ENCODE measurements at regions not wholly inside any gene's neighbourhood (a gene's known extent, or its start where the extent isn't known, plus 50 kb on each side); places are given as distances from the start of the nearest gene placed in this dataset.

DNA sequence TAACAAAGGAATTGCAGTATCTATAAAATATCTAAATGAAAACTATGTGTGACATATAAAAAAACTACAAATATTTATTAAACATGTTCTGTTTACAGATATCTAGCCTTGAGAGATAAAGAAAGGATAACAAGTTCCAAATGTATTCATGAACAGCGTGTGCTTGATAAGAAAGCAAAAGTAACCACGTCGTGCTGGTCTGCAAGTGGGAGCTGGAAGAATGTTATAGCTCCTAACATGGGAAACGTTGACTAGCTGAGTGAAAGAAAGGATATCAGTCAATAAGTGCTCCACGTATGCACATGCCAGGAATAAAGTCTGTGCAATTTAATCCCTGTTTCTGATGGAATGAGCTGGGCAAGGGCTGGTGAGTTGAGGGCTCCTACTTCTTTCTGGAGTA lies 71.2 kb upstream of the CDYL2 start:
- ATAC-seq (no peak), DNase-seq (ENCODE audit: low spot score) (no peak)
- ChIA-PET POLR2A (no interaction called here), CTCF (interaction anchor here (1.0 kb wide), 1 partner anchor 349 kb away, joined by 4 read pairs; no protein-coding TSS in a partner anchor)
- no peaks in the 10 kb centered on the region for H3K4me1 Mint-ChIP-seq
- no peak overlapping the region for H3K27ac Mint-ChIP-seq
- 0 out of 2 replicates have a peak, but pooled peaks cover 3% of the 10 kb centered on the region for H3K9me3 Mint-ChIP-seq
- H3K27me3 Mint-ChIP-seq (ENCODE audit: low read depth): no peaks in the 10 kb centered on the region; the same call in none of the 2 replicates
- no peak overlapping the region for H3K4me3 Mint-ChIP-seq
- TF ChIP-seq GABPB1 (CRISPR knock-in tag; IDR thresholded peaks at IDR 0.05) (no peak), ZNF512 (CRISPR knock-in tag; IDR thresholded peaks at IDR 0.05; ENCODE audit: borderline replicate concordance) (no peak), ZBTB21 (CRISPR knock-in tag; IDR thresholded peaks at IDR 0.05; ENCODE audit: borderline replicate concordance) (no peak), TCF7 (CRISPR knock-in tag; IDR thresholded peaks at IDR 0.05; ENCODE audit: low read depth) (no peak), ZNF219 (CRISPR knock-in tag; IDR thresholded peaks at IDR 0.05; ENCODE audit: borderline replicate concordance) (no peak), NFE2L1 (CRISPR knock-in tag; IDR thresholded peaks at IDR 0.05) (no peak), TEAD4 (CRISPR knock-in tag; IDR thresholded peaks at IDR 0.05) (no peak), ZNF416 (CRISPR knock-in tag; IDR thresholded peaks at IDR 0.05) (no peak), ATF6 (CRISPR knock-in tag; IDR thresholded peaks at IDR 0.05) (no peak), GRHL2 (CRISPR knock-in tag; IDR thresholded peaks at IDR 0.05; ENCODE audit: insufficient replicate concordance, severe bottlenecking) (no peak), ZNF317 (CRISPR knock-in tag; IDR thresholded peaks at IDR 0.05; ENCODE audit: borderline replicate concordance, low read depth) (no peak), CBFB (CRISPR knock-in tag; IDR thresholded peaks at IDR 0.05; ENCODE audit: low read depth) (no peak), AFF4 (CRISPR knock-in tag; IDR thresholded peaks at IDR 0.05; ENCODE audit: borderline replicate concordance) (no peak), CREB1 (CRISPR knock-in tag; IDR thresholded peaks at IDR 0.05) (no peak), RELA (CRISPR knock-in tag; IDR thresholded peaks at IDR 0.05; ENCODE audit: borderline replicate concordance) (no peak), ZNF263 (CRISPR knock-in tag; IDR thresholded peaks at IDR 0.05; ENCODE audit: low read depth) (no peak)
- TF ChIP-seq, protein P1, sequence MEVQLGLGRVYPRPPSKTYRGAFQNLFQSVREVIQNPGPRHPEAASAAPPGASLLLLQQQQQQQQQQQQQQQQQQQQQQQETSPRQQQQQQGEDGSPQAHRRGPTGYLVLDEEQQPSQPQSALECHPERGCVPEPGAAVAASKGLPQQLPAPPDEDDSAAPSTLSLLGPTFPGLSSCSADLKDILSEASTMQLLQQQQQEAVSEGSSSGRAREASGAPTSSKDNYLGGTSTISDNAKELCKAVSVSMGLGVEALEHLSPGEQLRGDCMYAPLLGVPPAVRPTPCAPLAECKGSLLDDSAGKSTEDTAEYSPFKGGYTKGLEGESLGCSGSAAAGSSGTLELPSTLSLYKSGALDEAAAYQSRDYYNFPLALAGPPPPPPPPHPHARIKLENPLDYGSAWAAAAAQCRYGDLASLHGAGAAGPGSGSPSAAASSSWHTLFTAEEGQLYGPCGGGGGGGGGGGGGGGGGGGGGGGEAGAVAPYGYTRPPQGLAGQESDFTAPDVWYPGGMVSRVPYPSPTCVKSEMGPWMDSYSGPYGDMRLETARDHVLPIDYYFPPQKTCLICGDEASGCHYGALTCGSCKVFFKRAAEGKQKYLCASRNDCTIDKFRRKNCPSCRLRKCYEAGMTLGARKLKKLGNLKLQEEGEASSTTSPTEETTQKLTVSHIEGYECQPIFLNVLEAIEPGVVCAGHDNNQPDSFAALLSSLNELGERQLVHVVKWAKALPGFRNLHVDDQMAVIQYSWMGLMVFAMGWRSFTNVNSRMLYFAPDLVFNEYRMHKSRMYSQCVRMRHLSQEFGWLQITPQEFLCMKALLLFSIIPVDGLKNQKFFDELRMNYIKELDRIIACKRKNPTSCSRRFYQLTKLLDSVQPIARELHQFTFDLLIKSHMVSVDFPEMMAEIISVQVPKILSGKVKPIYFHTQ (CRISPR knock-in tag; IDR thresholded peaks at IDR 0.05): no peak
- TF ChIP-seq, protein P2, sequence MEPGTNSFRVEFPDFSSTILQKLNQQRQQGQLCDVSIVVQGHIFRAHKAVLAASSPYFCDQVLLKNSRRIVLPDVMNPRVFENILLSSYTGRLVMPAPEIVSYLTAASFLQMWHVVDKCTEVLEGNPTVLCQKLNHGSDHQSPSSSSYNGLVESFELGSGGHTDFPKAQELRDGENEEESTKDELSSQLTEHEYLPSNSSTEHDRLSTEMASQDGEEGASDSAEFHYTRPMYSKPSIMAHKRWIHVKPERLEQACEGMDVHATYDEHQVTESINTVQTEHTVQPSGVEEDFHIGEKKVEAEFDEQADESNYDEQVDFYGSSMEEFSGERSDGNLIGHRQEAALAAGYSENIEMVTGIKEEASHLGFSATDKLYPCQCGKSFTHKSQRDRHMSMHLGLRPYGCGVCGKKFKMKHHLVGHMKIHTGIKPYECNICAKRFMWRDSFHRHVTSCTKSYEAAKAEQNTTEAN (CRISPR knock-in tag; IDR thresholded peaks at IDR 0.05): no peak
- no peaks in the 10 kb centered on the region for H3K36me3 Mint-ChIP-seq

All from WTC11 (cell line).